Naive thymus-derived CD8-positive, alpha-beta T cell (primary cell): ENCODE measurements at regions not wholly inside any gene's neighbourhood (a gene's known extent, or its start where the extent isn't known, plus 50 kb on each side); places are given as distances from the start of the nearest gene placed in this dataset.
"Not testable (repeated sequence)": the region's sequence is repeated elsewhere in the genome, so short reads cannot be mapped to it uniquely, and the experiment has no call there.

Experiments
- ATAC-seq, 2 donors: fragments of 150-1000 bp; cut with Tn5 transposase in 1 of 2; sonication (Bioruptor Pico), chemical (Tn5 transposase) in 1 of 2; 1 replicate in 1 of 2; 2 replicates in 1 of 2; pipeline ENCODE4 v1.10.0; 2021; ENCODE audit warnings: mild to moderate bottlenecking in 2 of 2, moderate library complexity in 2 of 2
- POLR2A ChIA-PET: fragments of 350-600 bp; sonication (Branson Sonifier 250); formaldehyde crosslinking; loops from one replicate; lab custom pipeline; 2021; ENCODE audit warnings: antibody characterized with exemption; lab: Charles Lee
- DNase-seq, 10 donors: peaks; one replicate each; pipeline versions ENCODE4 v3.0.0 to v3.0.0-alpha.2; 2020 to 2022
- H3K27ac Mint-ChIP-seq, 10 donors: one replicate each; pipeline ENCODE4 v1.8.0; 2020 to 2022; ENCODE audit warnings: mild to moderate bottlenecking in 10 of 10, mixed read lengths in 10 of 10, moderate library complexity in 4 of 10, inconsistent platforms in 1 of 10
- H3K27me3 Mint-ChIP-seq, 5 donors: one replicate each; pipeline ENCODE4 v1.8.0; 2021 to 2022; ENCODE audit warnings: mixed read lengths in 5 of 5
- H3K36me3 Mint-ChIP-seq, 3 donors: one replicate each; pipeline ENCODE4 v1.8.0; 2020 to 2022; ENCODE audit warnings: mixed read lengths in 3 of 3, mild to moderate bottlenecking in 2 of 3, inconsistent platforms in 1 of 3
- H3K4me1 Mint-ChIP-seq, 4 donors: one replicate each; pipeline ENCODE4 v1.8.0; 2021 to 2022; ENCODE audit warnings: mixed read lengths in 4 of 4
- H3K4me3 Mint-ChIP-seq, 10 donors: one replicate each; pipeline ENCODE4 v1.8.0; 2020 to 2022; ENCODE audit warnings: mild to moderate bottlenecking in 10 of 10, mixed read lengths in 10 of 10, moderate library complexity in 6 of 10, inconsistent platforms in 1 of 10
- H3K9me3 Mint-ChIP-seq, 9 donors: one replicate each; pipeline ENCODE4 v1.8.0; 2020 to 2022; ENCODE audit warnings: mixed read lengths in 9 of 9, mild to moderate bottlenecking in 3 of 9, inconsistent platforms in 1 of 9, moderate library complexity in 1 of 9

DNA sequence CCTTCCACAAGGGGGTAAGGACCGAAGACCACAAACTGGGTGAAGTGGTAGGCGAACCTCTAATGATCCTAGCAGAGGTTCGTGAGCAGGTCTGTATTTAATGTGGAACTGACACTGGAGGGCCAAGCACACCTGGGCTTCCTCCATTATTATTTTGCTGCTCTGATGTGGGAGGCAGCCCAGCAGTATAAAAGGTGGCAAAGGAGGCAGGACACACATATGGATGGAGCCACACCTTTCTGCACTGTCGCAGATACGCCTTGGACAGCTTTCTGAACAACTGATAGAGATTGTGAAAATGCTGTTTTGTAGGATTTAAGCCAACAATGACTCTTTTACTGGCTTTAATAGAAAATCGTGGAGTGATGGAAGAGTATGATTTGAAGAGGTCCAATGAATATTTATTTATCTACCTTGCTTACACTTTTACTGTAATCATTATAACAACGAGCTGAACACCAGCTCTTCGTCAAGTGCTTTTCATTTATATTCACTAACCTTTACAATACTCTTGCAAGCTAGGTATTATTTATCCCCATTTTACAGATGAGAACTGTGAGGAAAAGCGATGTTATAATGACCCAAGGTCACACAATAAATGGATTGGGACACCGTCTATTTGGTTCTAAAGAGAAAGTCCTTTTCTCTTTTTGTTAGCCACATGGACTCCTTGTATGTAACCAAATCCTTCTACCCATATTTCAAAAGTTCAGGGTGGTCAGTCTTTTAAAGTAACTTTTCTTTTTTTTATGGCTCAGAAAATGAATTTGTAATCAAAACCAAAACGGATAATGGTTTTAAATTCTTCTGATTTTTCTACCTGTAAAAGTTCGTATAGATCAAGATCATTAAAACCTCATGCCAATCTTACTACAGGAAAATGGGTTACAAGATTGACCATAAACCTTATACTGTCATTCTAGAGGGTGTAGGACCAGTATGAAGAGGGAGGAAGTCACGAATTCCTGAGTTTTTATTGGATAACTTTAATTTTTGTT is 116.9 kb downstream of the UTRN start:
- ATAC-seq = no peak
- Mint-ChIP-seq H3K4me3 (no peak overlapping the region), H3K36me3 (peaks cover 14 to 56% (median 40%) of the 10 kb centered on the region in 3 donors), H3K4me1 (peaks cover 28 to 67% (median 55%) of the 10 kb centered on the region in 4 donors), H3K27me3 (no peaks in the 10 kb centered on the region), H3K9me3 (peaks cover 0 to 13% (median 6%) of the 10 kb centered on the region in 9 donors), H3K27ac (peak overlapping the region in 2 of 10 donors; percentile 22 to 54)
- POLR2A ChIA-PET = no interaction called here
- no peak for DNase-seq

DNA sequence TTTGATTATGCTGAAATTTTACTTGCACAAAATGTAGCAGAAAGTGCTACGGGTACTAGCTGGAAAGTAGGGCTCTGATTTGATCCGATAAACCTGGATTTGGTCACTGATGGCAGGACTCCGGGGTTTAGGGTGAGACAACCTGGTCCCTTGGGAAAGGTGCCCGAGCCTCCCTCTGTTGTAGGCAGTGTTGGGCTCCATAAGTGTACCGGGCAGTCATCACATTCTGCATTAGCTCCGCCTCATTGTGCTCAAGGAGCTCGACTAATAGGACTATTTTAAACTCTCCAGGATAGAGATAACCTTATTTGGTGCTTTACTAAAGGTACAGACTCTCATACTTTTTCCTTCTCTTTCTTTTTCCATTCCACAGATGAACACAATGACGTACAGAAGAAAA is 117.6 kb downstream of the UTRN start:
- DNase-seq (no peak), ATAC-seq (no peak)
- peak overlapping the region in 2 of 10 donors; percentile 6 to 66 for H3K27ac Mint-ChIP-seq
- H3K4me3 Mint-ChIP-seq = no peak overlapping the region
- peaks cover 11 to 53% (median 35%) of the 10 kb centered on the region in 3 donors for H3K36me3 Mint-ChIP-seq
- H3K4me1 Mint-ChIP-seq = peaks cover 31 to 69% (median 60%) of the 10 kb centered on the region in 4 donors
- H3K9me3 Mint-ChIP-seq = peaks cover 0 to 7% (median 4%) of the 10 kb centered on the region in 9 donors
- POLR2A ChIA-PET = no interaction called here
- H3K27me3 Mint-ChIP-seq = no peaks in the 10 kb centered on the region

DNA sequence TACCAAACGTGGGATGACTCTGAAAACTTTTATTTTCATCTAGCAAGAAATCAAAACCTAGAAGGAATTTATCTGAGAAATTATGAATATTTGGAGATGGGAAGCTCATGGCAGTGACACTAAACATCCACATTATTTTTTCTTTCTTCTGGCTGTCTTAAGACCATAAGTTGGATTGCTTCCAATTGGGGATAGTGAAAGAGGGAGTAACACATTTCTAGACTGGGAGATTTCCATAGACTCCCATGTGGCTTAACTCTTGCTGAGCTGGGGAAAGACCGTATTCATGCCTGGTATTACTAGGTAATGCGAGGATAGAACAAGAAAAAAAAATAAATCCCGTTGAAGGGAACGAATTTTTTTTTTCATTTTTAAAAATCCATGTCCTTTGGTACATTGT is 120.0 kb downstream of the UTRN start:
- POLR2A ChIA-PET = no interaction called here
- Mint-ChIP-seq H3K9me3 (no peaks in the 10 kb centered on the region), H3K27ac (peak overlapping the region in 2 of 10 donors; percentile 19 to 49), H3K36me3 (peaks cover 3 to 53% (median 44%) of the 10 kb centered on the region in 3 donors), H3K4me3 (no peak overlapping the region), H3K4me1 (peaks cover 24 to 76% (median 64%) of the 10 kb centered on the region in 4 donors), H3K27me3 (no peaks in the 10 kb centered on the region)
- DNase-seq (no peak), ATAC-seq (no peak)

DNA sequence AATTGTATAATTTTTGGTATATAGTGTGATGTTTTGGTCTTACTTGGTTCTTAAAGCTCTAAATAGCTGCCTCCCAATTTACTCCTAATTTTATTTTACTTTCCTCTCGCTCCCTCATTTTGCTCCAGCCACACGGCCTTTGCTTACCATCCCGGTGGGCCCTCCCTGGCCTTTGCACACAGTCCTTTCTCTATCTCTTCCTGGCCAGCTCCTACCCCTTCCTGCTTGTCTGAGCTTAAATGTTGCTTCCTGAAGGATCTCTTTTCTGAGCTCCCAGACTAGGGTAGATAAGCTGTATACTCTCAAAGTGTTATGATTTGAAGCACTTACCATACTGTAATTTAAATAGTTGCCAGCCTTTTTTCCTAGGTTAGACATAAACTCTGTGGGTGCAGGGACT is 121.7 kb downstream of the UTRN start:
- ATAC-seq (no peak), DNase-seq (no peak)
- Mint-ChIP-seq H3K9me3 (no peaks in the 10 kb centered on the region), H3K27me3 (no peaks in the 10 kb centered on the region), H3K27ac (peak overlapping the region in 5 of 10 donors; percentile 4 to 86 (median 45)), H3K4me3 (no peak overlapping the region), H3K4me1 (peaks cover 29 to 79% (median 70%) of the 10 kb centered on the region in 4 donors), H3K36me3 (peaks cover 3 to 50% (median 46%) of the 10 kb centered on the region in 3 donors)
- POLR2A ChIA-PET = no interaction called here

DNA sequence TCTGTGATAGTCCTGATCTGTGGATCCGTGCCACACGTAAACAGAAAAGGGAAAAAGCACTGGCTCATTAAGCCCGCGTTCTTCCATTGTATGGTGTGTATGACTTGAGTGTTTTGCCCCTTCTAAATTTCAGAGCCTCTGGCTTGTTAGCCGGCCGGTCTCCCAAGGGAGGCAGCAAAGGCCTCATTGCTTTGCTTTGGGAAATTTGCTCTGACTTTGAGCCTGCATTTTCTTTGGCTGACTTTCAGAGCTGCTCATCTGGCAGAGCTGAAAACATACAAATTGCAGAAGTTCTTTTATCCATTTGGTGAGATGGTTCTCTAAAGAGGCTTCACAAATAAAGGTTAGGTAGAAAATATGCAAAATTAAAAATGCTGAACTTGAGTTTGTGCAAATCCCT is 123.0 kb downstream of the UTRN start:
- H3K36me3 Mint-ChIP-seq = peaks cover 3 to 38% (median 36%) of the 10 kb centered on the region in 3 donors
- no peak overlapping the region for H3K27ac Mint-ChIP-seq
- POLR2A ChIA-PET = interaction anchor here (0.8 kb wide), 1 partner anchor 63 kb away, joined by 3 read pairs; no protein-coding TSS in a partner anchor
- peaks cover 30 to 84% (median 68%) of the 10 kb centered on the region in 4 donors for H3K4me1 Mint-ChIP-seq
- DNase-seq (no peak), ATAC-seq (no peak)
- H3K9me3 Mint-ChIP-seq = no peaks in the 10 kb centered on the region
- no peak overlapping the region for H3K4me3 Mint-ChIP-seq
- no peaks in the 10 kb centered on the region for H3K27me3 Mint-ChIP-seq

DNA sequence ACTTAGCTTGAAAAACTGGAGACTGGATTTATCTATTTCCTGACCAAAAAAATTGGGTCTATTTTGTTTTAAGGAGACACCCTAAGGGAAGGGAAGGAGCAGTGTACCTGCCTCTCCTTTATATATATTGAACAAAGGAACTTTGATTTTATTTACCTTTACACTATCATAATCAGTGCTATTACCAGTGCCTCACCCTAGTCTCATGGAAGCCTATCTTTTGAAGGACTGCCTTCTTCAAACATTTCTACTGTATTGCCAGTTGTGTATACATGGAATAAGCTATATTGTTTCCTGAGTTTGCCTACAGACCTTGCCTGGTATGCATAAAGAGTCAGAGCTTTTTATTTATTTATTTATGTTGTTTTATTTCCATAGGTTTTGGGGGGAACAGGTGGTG is 124.9 kb downstream of the UTRN start:
- Mint-ChIP-seq H3K4me3 (no peak overlapping the region), H3K27ac (peak overlapping the region in 1 of 10 donors; percentile 24)

DNA sequence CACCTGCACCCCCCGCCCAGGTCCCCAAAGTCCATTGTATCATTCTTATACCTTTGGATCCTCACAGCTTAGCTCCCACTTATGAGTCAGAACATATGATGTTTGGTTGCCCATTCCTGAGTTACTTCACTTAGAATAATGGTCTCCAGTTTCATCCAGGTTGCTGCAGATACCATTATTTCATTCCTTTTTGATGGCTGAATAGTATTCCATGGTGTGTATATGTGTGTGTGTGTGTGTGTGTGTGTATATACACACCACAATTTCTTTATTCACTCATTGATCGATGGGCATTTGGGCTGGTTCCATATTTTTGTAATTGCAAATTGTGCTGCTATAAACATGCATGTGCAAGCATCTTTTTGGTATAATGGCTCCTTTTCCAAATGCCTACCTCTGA is 125.4 kb downstream of the UTRN start:
- H3K27me3 Mint-ChIP-seq, H3K9me3 Mint-ChIP-seq, H3K4me3 Mint-ChIP-seq, DNase-seq, ATAC-seq: not testable (repeated sequence)
- H3K36me3 Mint-ChIP-seq = peaks cover 0 to 25% (median 20%) of the 10 kb centered on the region in 3 donors
- POLR2A ChIA-PET = interaction anchor here (0.6 kb wide), 1 partner anchor 112 kb away, joined by 3 read pairs; no protein-coding TSS in a partner anchor
- peak overlapping the region in 2 of 10 donors; percentile 13 to 56 for H3K27ac Mint-ChIP-seq
- peaks cover 26 to 80% (median 66%) of the 10 kb centered on the region in 4 donors for H3K4me1 Mint-ChIP-seq

More for the DNA sequence above, 124.9 kb downstream of the UTRN start:
- POLR2A ChIA-PET = no interaction called here
- H3K4me1 Mint-ChIP-seq = peaks cover 24 to 78% (median 63%) of the 10 kb centered on the region in 4 donors
- peaks cover 0 to 25% (median 23%) of the 10 kb centered on the region in 3 donors for H3K36me3 Mint-ChIP-seq
- H3K27me3 Mint-ChIP-seq = no peaks in the 10 kb centered on the region
- no peaks in the 10 kb centered on the region for H3K9me3 Mint-ChIP-seq
- DNase-seq (no peak), ATAC-seq (no peak)

DNA sequence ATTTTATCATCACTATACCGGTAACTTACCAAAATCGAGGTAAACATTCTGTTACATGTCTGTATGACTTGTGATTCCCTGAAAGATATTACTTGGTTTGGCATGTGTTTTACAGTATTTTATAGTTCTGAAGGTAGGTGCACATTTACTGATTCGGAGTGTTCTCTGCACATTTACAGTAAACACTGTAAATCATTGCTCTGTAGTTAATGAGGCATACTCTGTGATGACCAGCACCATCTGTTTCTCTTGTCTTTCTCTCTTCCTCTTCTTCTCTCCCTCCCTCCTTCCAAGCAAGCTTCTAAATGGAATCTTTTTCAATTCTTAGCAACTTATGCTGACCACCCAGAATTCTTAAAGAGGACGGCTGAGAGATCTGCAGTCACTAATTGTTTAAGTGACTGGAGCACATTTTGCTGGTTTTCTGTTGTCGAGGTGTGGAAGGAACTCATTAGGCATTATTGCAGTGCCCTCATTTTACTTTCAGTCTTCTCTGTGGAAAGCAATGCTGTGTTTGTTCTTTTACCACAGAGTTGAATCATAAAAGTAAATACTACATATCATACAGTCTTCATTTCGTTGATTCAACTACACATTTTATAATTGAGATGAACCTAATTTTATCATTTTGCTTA is 126.5 kb downstream of the UTRN start:
- peaks cover 0 to 23% (median 18%) of the 10 kb centered on the region in 3 donors for H3K36me3 Mint-ChIP-seq
- ATAC-seq (no peak), DNase-seq (peak in 1 of 10 donors; percentile 2)
- peaks cover 35 to 85% (median 73%) of the 10 kb centered on the region in 4 donors for H3K4me1 Mint-ChIP-seq
- no peaks in the 10 kb centered on the region for H3K27me3 Mint-ChIP-seq
- H3K27ac Mint-ChIP-seq = peak overlapping the region; percentile 7 to 91 (median 58)
- H3K4me3 Mint-ChIP-seq = peak overlapping the region in 9 of 10 donors; percentile 10 to 77 (median 68)
- POLR2A ChIA-PET = no interaction called here
- H3K9me3 Mint-ChIP-seq = no peaks in the 10 kb centered on the region

DNA sequence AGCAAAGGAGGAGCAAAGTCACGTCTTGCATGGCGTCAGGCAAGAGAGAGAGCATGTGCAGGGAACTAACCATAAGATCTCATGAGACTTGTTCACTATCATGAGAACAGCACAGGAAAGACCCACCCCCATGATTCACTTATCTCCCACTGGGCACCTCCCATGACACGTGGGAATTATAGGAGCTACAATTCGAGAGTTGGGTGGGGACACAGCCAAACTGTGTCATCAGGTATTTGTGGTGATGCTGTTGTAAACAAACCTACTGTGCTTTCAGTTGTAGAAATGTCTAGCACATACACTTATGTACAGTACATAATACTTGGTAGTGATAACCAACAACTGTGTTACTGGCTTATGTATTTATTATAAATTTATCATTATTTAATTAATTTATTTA is 128.3 kb downstream of the UTRN start:
- Mint-ChIP-seq H3K27me3 (no peaks in the 10 kb centered on the region), H3K27ac (peak overlapping the region in 4 of 10 donors; percentile 4 to 70 (median 55)), H3K4me1 (peaks cover 30 to 83% (median 67%) of the 10 kb centered on the region in 4 donors), H3K36me3 (peaks cover 0 to 19% (median 16%) of the 10 kb centered on the region in 3 donors), H3K9me3 (no peaks in the 10 kb centered on the region), H3K4me3 (peak overlapping the region in 1 of 10 donors; percentile 31)
- no peak for DNase-seq
- ATAC-seq = no peak
- POLR2A ChIA-PET = no interaction called here

DNA sequence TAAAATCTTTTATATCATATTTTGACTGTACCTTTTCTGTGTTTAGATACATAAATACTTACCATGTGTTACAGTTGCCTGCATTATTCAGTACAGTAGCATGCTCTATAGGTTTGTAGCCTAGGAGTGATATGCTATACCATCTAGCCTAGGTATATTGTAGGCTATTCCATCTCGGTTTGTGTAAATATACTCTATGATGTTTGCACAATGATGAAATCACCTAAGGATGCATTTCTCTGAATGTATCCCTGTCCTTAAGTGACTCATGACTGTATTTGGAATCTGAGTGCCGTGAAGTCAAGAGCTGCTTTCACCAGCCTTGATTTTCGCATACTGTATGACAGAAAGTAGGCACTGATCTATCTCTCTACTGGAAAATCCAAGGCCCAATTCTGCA is 129.9 kb downstream of the UTRN start:
- H3K27ac Mint-ChIP-seq = peak overlapping the region in 1 of 10 donors; percentile 65
- H3K4me1 Mint-ChIP-seq = peaks cover 32 to 80% (median 71%) of the 10 kb centered on the region in 4 donors

DNA sequence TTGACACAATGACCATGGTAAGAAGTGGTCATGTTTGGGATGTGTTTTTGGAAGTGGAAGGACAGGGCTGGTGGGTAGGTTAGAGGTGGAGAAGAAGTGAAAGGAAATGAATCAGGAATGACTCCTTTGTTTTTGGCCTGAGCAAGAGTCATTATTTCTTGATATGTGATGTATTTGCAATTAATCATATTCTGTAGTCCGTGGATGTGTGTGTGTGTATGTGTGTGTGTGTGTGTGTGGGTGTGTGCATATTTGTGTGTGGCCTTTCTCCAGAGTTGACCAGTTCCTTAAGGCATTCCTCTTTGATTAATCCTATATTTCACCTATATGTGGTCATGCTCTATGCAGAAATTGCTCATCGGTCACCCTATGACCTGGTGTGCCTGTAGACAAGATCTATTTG is 130.7 kb downstream of the UTRN start:
- Mint-ChIP-seq H3K36me3 (peaks cover 0 to 8% (median 2%) of the 10 kb centered on the region in 3 donors), H3K4me3 (peak overlapping the region in 1 of 10 donors; percentile 7), H3K27ac (peak overlapping the region in 8 of 10 donors; percentile 1 to 65 (median 28)), H3K4me1 (peaks cover 31 to 79% (median 70%) of the 10 kb centered on the region in 4 donors), H3K9me3 (no peaks in the 10 kb centered on the region), H3K27me3 (no peaks in the 10 kb centered on the region)
- POLR2A ChIA-PET = no interaction called here
- DNase-seq (no peak), ATAC-seq (no peak)

More for the DNA sequence above, 129.9 kb downstream of the UTRN start:
- H3K9me3 Mint-ChIP-seq = no peaks in the 10 kb centered on the region
- ATAC-seq = no peak
- peaks cover 0 to 8% (median 4%) of the 10 kb centered on the region in 3 donors for H3K36me3 Mint-ChIP-seq
- H3K27me3 Mint-ChIP-seq = no peaks in the 10 kb centered on the region
- DNase-seq = no peak
- H3K4me3 Mint-ChIP-seq = no peak overlapping the region
- POLR2A ChIA-PET = no interaction called here

DNA sequence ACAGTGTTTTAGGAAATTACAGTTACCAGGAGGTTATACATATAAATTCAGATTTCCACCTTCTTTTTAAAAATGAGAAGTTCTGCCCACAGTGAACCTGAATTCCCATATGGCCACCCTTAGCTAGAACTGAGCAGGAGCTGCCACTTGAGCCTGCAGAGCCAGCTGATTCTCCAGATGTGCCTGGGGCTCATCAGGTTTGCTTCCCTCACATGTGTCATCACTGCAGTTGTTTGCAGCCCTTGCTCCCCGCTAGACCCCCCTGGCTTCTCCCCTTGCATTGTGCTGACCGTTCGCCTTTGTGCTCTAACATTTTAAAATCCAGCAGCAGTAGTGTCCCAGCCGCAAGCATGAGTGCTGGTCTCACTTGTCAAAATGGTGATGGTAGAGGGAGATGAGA is 131.1 kb downstream of the UTRN start:
- Mint-ChIP-seq H3K27ac (peak overlapping the region in 7 of 10 donors; percentile 33 to 73 (median 58)), H3K9me3 (no peaks in the 10 kb centered on the region), H3K4me1 (peaks cover 27 to 75% (median 66%) of the 10 kb centered on the region in 4 donors), H3K27me3 (no peaks in the 10 kb centered on the region), H3K4me3 (no peak overlapping the region), H3K36me3 (peaks cover 0 to 7% (median 0%) of the 10 kb centered on the region in 3 donors)
- POLR2A ChIA-PET = no interaction called here
- DNase-seq = no peak
- ATAC-seq = no peak
